SIG-M5 (cell line): ENCODE measurements at regions not wholly inside any gene's neighbourhood (a gene's known extent, or its start where the extent isn't known, plus 50 kb on each side); places are given as distances from the start of the nearest gene placed in this dataset.
"Not testable (repeated sequence)": the region's sequence is repeated elsewhere in the genome, so short reads cannot be mapped to it uniquely, and the experiment has no call there.

Source experiments
- DNase-seq: peaks from one replicate; lab custom pipeline; 2025; lab: John Stamatoyannopoulos, UW

- DNase-seq, result no peak
These were observed 110.3 kb upstream of the TMEM170B start for GRCh38 chr6:11427091-11427722.

GRCh38 chr6:11426571-11426970 is 111.0 kb upstream of the TMEM170B start:
- DNase-seq, result no peak

- DNase-seq, result no peak
These were observed 111.7 kb upstream of the TMEM170B start for GRCh38 chr6:11425876-11426275.

GRCh38 chr6:11425431-11425871 is 112.1 kb upstream of the TMEM170B start:
- no peak for DNase-seq

- DNase-seq, result no peak
These were observed 113.0 kb upstream of the TMEM170B start for GRCh38 chr6:11424395-11425034.

GRCh38 chr6:11423667-11424066 is 113.9 kb upstream of the TMEM170B start:
- DNase-seq, result no peak

GRCh38 chr6:11423072-11423471 is 114.5 kb upstream of the TMEM170B start:
- DNase-seq, result no peak

- no peak for DNase-seq
These were observed 117.6 kb upstream of the TMEM170B start for GRCh38 chr6:11419763-11420453.

GRCh38 chr6:11418290-11418905 is 119.2 kb upstream of the TMEM170B start:
- no peak for DNase-seq

- DNase-seq, result no peak
These were observed 120.5 kb upstream of the TMEM170B start for GRCh38 chr6:11416936-11417576.

GRCh38 chr6:11416099-11416935 is 121.2 kb upstream of the TMEM170B start:
- DNase-seq, result not testable (repeated sequence)

GRCh38 chr6:11415557-11415956 is 122.0 kb upstream of the TMEM170B start:
- DNase-seq, result no peak

- no peak for DNase-seq
These were observed 123.2 kb upstream of the TMEM170B start for GRCh38 chr6:11414176-11414963.

GRCh38 chr6:11413728-11414127 is 123.8 kb upstream of the TMEM170B start:
- DNase-seq, result no peak

- DNase-seq, result no peak
These were observed 124.3 kb upstream of the TMEM170B start for GRCh38 chr6:11413117-11413687.

GRCh38 chr6:11412616-11413015 is 124.9 kb upstream of the TMEM170B start:
- DNase-seq, result no peak

- no peak for DNase-seq
These were observed 125.5 kb upstream of the TMEM170B start for GRCh38 chr6:11412011-11412424.

- DNase-seq, result no peak
These were observed 126.0 kb upstream of the TMEM170B start for GRCh38 chr6:11411593-11411992.

GRCh38 chr6:11410539-11411307 is 126.8 kb upstream of the TMEM170B start:
- no peak for DNase-seq
